GM21619 (cell line): ENCODE measurements at regions not wholly inside any gene's neighbourhood (a gene's known extent, or its start where the extent isn't known, plus 50 kb on each side); places are given as distances from the start of the nearest gene placed in this dataset.

Experiments used
- ATAC-seq: cut with Tn5 transposase; IDR thresholded peaks from one replicate; pipeline ENCODE4 v1.9.1; 2021; ENCODE audit not compliant: unreplicated experiment

DNA sequence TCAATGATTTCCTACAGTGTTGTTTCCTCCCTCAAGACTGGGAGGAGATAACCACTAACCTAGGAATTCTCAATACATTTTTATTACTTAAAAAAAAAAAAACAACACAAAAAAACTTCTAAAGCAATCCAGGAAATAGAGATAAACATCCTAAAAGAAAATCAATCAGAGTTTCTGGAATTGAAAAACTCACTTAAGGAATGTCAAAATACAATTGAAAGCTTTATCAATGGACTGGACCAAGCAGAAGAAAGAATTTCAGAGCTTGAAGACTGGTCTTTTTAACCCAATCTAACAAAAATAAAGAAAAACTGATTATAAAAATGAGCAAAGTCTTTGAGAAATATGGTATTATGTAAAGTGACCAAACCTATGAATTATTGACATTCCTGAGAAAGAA lies 394.1 kb downstream of the XPNPEP1 start:
- no peak for ATAC-seq

DNA sequence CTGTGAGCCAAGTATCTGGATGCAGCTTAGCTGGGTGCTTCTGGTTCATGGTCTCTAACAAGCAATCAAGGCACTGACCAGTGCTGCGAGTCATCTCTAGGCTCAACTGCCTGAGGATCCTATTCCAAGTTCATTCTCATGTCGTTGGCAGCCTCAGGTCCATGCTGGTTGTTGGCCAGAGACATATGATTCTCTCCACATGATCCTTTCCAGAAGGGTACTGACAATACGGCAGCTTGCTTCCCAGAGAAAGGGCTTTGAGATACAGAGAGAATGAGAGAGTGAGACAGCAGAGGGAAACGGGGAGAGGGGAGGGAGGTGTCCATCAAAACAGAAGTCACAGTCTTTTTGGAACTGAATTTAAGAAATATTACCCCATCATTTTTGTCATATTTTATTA lies 405.6 kb downstream of the XPNPEP1 start:
- ATAC-seq: no peak

GRCh38 chr10:109504401-109504800 lies 418.9 kb downstream of the XPNPEP1 start:
- no peak for ATAC-seq

DNA sequence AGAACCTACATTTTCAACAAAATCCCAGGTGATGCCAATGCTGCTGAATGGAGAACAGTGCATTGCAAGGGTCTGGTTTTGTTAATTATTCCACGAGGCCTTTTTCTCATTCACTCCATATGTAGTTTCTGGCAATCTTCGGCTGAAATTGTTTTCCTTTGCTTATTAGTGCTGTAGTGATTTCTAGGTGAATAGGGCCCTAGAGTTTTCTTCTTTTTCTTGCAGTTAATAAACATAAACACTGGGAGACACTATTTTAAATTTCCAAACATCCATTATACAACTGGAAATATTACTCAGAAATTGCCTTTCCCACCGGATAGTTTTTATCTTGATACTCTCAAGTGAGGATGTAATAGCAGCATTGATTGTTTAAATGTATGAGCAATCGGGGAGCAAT lies 435.6 kb downstream of the XPNPEP1 start:
- ATAC-seq: no peak

DNA sequence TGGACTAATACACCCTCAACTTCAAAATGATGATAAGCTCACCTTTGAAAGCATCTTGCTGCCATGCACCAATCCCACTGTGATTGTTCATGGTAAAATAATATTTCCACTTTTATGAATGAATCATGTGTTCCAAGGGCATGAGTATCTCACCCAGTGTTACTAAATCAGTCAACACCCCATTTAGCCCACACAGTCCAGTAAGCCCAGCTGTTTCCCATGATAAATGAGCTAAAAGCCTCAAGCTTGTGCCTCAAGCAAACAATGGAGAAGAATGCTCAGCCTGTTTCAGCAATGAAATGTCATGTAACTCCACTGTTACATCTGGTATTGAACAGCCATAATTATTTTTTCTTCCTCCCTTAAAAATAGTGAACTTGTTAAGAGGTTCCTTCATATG lies 442.5 kb downstream of the XPNPEP1 start:
- ATAC-seq: no peak

GRCh38 chr10:109475711-109476421 lies 447.4 kb downstream of the XPNPEP1 start:
- no peak for ATAC-seq

GRCh38 chr10:109474812-109475211 lies 448.5 kb downstream of the XPNPEP1 start:
- no peak for ATAC-seq

DNA sequence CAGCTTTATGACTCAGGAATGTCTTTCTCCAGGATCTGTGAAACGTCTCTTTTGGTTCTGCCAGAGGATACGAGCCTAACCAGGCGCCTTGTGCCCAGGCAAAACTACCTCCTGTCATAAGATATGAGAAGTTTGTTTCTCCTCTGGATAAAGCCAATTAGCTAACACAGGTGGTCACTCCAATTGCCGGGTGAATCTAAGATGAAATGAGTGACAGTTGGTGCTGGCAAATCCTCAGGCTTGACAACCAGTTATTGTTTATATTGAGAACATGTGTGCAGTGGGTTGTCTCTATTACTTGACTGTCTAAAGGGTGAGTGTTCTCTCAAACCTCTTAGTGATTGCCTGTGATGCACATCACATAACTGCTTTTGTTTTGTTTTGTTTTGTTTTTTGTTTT lies 449.1 kb downstream of the XPNPEP1 start:
- no peak for ATAC-seq

GRCh38 chr10:109467551-109467950 lies 455.8 kb downstream of the XPNPEP1 start:
- ATAC-seq: no peak

GRCh38 chr10:109464949-109465348 lies 458.4 kb downstream of the XPNPEP1 start:
- ATAC-seq: no peak

DNA sequence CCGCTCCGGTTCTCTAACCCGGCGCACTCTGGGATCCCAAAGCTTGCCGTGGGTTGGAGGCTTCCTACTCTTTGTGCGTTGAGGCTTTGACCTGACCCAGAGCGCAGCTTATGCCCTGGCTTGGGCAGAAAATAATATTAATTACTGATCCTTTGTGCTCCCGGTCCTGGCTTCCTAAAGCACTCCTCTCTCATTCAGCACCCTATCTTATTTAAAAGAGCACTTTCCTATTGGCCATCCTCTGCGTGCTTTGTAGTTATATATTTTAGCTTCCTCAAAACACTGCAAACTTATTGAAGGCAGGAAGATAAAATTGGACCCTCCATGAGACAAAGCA lies 466.0 kb downstream of the XPNPEP1 start:
- ATAC-seq: no peak

DNA sequence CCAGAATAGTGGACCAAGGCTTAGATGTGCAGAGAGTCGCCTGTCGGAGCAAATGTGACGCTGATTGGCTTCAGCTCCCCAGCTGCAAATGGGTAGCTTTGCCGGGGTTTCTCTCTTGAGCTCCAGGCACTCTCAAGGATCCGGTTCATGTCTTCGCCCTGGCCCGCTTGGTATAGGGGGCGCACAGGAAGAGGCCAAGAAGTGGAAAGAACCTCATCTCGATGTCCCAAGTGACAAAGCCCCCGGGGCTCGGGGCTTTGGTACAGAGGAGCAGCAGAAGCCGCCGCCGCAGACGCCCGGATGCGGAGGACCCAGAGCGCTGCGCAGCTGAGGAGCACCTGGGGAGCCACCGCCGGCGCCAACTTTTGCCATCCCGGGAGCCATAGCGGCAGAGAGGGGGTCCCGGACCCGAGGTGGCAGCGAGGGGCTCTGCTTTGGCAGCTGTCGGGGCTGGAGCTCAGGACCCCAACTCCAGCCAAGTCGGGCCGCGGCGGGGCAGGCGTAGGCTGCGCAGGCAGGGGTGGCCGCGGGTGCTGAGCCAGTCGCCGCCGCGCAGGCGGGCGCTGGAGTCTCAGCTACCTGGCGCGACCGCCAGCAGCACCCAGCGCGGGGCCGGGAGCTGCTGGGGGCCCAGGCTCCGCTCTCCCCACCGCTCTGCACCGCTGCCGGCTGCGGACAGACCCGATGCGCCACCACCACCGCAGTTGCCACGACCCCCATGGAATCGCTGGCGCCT lies 466.6 kb downstream of the XPNPEP1 start:
- ATAC-seq: no peak

- ATAC-seq: no peak
Observed at GRCh38 chr10:109454691-109455090, 468.6 kb downstream of the XPNPEP1 start.

DNA sequence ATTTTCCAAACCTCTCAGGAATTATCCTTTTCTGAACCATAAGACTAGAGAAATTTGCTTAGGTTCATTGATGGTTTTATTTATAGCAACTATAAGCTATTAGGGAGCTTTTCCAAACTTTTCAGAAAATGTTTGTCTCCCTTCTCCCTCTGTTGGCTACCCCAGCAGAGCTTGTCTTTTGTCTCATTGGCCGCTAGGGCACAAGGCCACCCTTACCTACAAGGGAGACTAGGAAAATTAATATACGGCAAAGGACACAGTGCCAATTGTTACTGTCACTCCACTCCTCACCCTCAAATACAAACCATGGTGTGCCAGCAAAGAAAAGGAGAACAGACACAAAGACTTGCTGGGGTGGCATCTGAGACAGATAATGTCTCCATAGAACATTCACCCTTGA lies 471.4 kb downstream of the XPNPEP1 start:
- no peak for ATAC-seq

- ATAC-seq: no peak
Observed at GRCh38 chr10:109450702-109451101, 472.6 kb downstream of the XPNPEP1 start.

DNA sequence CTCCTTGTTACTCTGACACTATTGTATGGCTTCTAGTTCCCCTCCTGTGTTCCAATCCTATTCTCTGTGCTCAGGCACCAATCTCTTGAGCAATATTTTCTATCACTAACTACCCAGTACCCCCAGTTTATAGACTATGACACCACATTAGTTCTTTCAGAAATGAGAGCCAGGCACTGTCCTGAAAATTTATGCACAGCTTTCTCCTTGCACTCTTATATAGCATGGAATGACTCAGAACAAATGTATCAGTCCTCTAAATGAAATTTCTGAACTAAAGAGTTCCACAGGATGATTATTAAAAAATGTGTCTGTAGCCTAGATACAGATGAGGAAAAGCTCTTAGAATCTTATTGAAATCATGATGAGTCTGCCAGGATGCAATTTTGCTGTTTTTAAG lies 489.9 kb downstream of the XPNPEP1 start:
- ATAC-seq: no peak

- no peak for ATAC-seq
Observed at GRCh38 chr10:109432281-109432680, 491.0 kb downstream of the XPNPEP1 start.

DNA sequence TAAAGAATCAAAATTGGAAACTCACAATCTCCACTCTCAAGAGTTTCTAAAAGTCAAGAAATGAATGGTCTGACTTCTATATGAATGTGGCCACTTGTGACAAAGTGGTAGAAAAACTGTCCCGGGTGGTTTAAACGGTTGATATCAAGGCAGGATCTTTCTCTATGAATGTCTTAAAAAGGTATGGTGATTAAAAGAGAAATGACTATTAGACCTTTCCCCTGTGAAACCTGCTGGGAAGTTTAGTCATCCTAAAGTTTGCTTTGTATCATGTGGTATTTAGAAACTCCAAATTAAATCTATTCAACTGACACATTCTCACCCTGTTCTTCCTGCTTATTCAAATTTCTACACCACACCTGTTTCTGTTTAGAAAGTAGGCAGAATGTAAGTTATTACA lies 492.5 kb downstream of the XPNPEP1 start:
- no peak for ATAC-seq

- ATAC-seq: no peak
Observed at GRCh38 chr10:109430043-109430760, 493.1 kb downstream of the XPNPEP1 start.

GRCh38 chr10:109428775-109429491 lies 494.4 kb downstream of the XPNPEP1 start:
- ATAC-seq: no peak

DNA sequence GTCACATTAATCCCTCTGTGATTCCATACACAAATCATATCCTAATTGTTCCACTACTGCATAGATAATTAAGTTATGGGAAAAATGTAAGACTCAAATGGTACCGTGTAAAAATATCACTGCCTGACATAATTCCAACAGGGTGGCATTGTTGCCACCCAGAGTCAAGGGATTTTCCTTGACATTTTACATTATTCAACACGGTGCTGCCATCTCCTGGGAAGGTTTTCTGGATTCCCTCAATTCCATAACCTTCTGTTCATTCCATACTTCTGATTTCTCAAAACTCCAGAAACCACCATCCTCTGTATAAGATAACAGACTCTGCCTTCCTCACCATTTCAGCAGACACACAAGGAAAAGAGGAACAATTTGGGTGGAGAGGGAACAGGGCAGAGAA lies 495.9 kb downstream of the XPNPEP1 start:
- ATAC-seq: no peak

DNA sequence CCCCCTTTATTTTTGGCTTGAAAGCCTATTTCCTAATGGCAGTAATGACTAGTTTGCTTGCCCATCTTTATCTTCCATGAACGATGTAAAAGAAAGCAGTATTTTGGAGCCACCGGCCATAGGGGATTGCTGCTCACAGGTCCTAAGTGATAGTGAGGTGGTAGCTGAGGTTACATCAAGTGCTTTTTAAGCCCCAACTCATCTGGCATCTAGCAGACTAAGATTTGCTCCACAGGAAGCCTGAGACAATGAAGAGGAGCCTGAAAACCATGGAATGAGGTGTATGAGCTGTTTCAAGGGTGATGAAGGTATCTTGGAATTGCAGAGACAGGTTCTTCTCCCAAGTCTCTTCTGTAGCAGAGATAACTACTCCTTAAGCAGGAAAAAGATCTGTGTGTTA lies 496.3 kb downstream of the XPNPEP1 start:
- no peak for ATAC-seq
